ENCODE measurements at regions not wholly inside any gene's neighbourhood (a gene's known extent, or its start where the extent isn't known, plus 50 kb on each side); places are given as distances from the start of the nearest gene placed in this dataset.

- Histone ChIP-seq H3K27me3 (ENCODE audit: insufficient read depth, low read length, poor library complexity) (no peaks in the 10 kb centered on the region), H3K4me2 (ENCODE audit: insufficient read depth, low read length) (no peak overlapping the region), H3K4me3 (ENCODE audit: low read depth in 1 of 2, low read length in 2 of 2) (no peak overlapping the region), H3K36me3 (ENCODE audit: insufficient read depth, low read length) (no peaks in the 10 kb centered on the region), H3K4me1 (ENCODE audit: insufficient read depth, low read length) (no peaks in the 10 kb centered on the region), H4K20me1 (ENCODE audit: insufficient read depth, low read length) (no peaks in the 10 kb centered on the region), H3K79me2 (ENCODE audit: insufficient read depth, low read length) (no peaks in the 10 kb centered on the region), H3K27ac (ENCODE audit: low read length) (no peak overlapping the region), H3K9me3 (ENCODE audit: insufficient read depth, low read length, severe bottlenecking) (no peaks in the 10 kb centered on the region), H3K9ac (ENCODE audit: low read depth, low read length) (no peak overlapping the region), H2AFZ (ENCODE audit: low read depth, low read length) (no peak overlapping the region)
- ATAC-seq (ENCODE audit: insufficient read depth, low read depth), result no peak
- no peak for TF ChIP-seq CTCF (IDR thresholded peaks at IDR 0.05; ENCODE audit: borderline replicate concordance, extremely low read depth, low read length, poor library complexity, severe bottlenecking)
- no peak for TF ChIP-seq EZH2 (IDR thresholded peaks at IDR 0.05; ENCODE audit: borderline replicate concordance, low read depth, low read length, severe bottlenecking)
- no peak for DNase-seq
Measured at GRCh38 chr1:118437664-118438063, 252.6 kb upstream of the SPAG17 start.

- Histone ChIP-seq H3K4me3 (ENCODE audit: low read depth in 1 of 2, low read length in 2 of 2) (no peak overlapping the region), H3K9me3 (ENCODE audit: insufficient read depth, low read length, severe bottlenecking) (no peaks in the 10 kb centered on the region), H3K4me1 (ENCODE audit: insufficient read depth, low read length) (no peaks in the 10 kb centered on the region), H4K20me1 (ENCODE audit: insufficient read depth, low read length) (no peaks in the 10 kb centered on the region), H3K27me3 (ENCODE audit: insufficient read depth, low read length, poor library complexity) (no peaks in the 10 kb centered on the region), H3K79me2 (ENCODE audit: insufficient read depth, low read length) (no peaks in the 10 kb centered on the region), H3K9ac (ENCODE audit: low read depth, low read length) (no peak overlapping the region), H3K27ac (ENCODE audit: low read length) (no peak overlapping the region), H2AFZ (ENCODE audit: low read depth, low read length) (no peak overlapping the region), H3K4me2 (ENCODE audit: insufficient read depth, low read length) (no peak overlapping the region), H3K36me3 (ENCODE audit: insufficient read depth, low read length) (no peaks in the 10 kb centered on the region)
- ATAC-seq (ENCODE audit: insufficient read depth, low read depth), result no peak
- TF ChIP-seq EZH2 (IDR thresholded peaks at IDR 0.05; ENCODE audit: borderline replicate concordance, low read depth, low read length, severe bottlenecking) (no peak), CTCF (IDR thresholded peaks at IDR 0.05; ENCODE audit: borderline replicate concordance, extremely low read depth, low read length, poor library complexity, severe bottlenecking) (no peak)
- no peak for DNase-seq
Measured at GRCh38 chr1:118429856-118430255, 244.8 kb upstream of the SPAG17 start.

GRCh38 chr1:118421868-118422350 lies 236.9 kb upstream of the SPAG17 start:
- H3K4me1 ChIP-seq (ENCODE audit: insufficient read depth, low read length), result no peaks in the 10 kb centered on the region
- no peaks in the 10 kb centered on the region for H3K36me3 ChIP-seq (ENCODE audit: insufficient read depth, low read length)
- H3K79me2 ChIP-seq (ENCODE audit: insufficient read depth, low read length), result no peaks in the 10 kb centered on the region
- no peak overlapping the region for H2AFZ ChIP-seq (ENCODE audit: low read depth, low read length)
- no peak for ATAC-seq (ENCODE audit: insufficient read depth, low read depth)
- no peak for DNase-seq
- H3K27me3 ChIP-seq (ENCODE audit: insufficient read depth, low read length, poor library complexity), result no peaks in the 10 kb centered on the region
- H3K9ac ChIP-seq (ENCODE audit: low read depth, low read length), result no peak overlapping the region
- no peak overlapping the region for H3K27ac ChIP-seq (ENCODE audit: low read length)
- TF ChIP-seq CTCF (IDR thresholded peaks at IDR 0.05; ENCODE audit: borderline replicate concordance, extremely low read depth, low read length, poor library complexity, severe bottlenecking) (no peak), EZH2 (IDR thresholded peaks at IDR 0.05; ENCODE audit: borderline replicate concordance, low read depth, low read length, severe bottlenecking) (no peak)
- no peak overlapping the region for H3K4me3 ChIP-seq (ENCODE audit: low read depth in 1 of 2, low read length in 2 of 2)
- no peak overlapping the region for H3K4me2 ChIP-seq (ENCODE audit: insufficient read depth, low read length)
- H4K20me1 ChIP-seq (ENCODE audit: insufficient read depth, low read length), result no peaks in the 10 kb centered on the region
- H3K9me3 ChIP-seq (ENCODE audit: insufficient read depth, low read length, severe bottlenecking), result no peaks in the 10 kb centered on the region

GRCh38 chr1:118404024-118404423 lies 219.0 kb upstream of the SPAG17 start:
- H3K27me3 ChIP-seq (ENCODE audit: insufficient read depth, low read length, poor library complexity), result no peaks in the 10 kb centered on the region
- H3K27ac ChIP-seq (ENCODE audit: low read length), result no peak overlapping the region
- no peak overlapping the region for H3K4me2 ChIP-seq (ENCODE audit: insufficient read depth, low read length)
- no peaks in the 10 kb centered on the region for H3K36me3 ChIP-seq (ENCODE audit: insufficient read depth, low read length)
- ATAC-seq (ENCODE audit: insufficient read depth, low read depth) (no peak), DNase-seq (no peak)
- H3K79me2 ChIP-seq (ENCODE audit: insufficient read depth, low read length), result no peaks in the 10 kb centered on the region
- TF ChIP-seq EZH2 (IDR thresholded peaks at IDR 0.05; ENCODE audit: borderline replicate concordance, low read depth, low read length, severe bottlenecking) (no peak), CTCF (IDR thresholded peaks at IDR 0.05; ENCODE audit: borderline replicate concordance, extremely low read depth, low read length, poor library complexity, severe bottlenecking) (no peak)
- no peaks in the 10 kb centered on the region for H3K4me1 ChIP-seq (ENCODE audit: insufficient read depth, low read length)
- no peaks in the 10 kb centered on the region for H3K9me3 ChIP-seq (ENCODE audit: insufficient read depth, low read length, severe bottlenecking)
- no peaks in the 10 kb centered on the region for H4K20me1 ChIP-seq (ENCODE audit: insufficient read depth, low read length)
- no peak overlapping the region for H3K9ac ChIP-seq (ENCODE audit: low read depth, low read length)
- H3K4me3 ChIP-seq (ENCODE audit: low read depth in 1 of 2, low read length in 2 of 2), result no peak overlapping the region
- H2AFZ ChIP-seq (ENCODE audit: low read depth, low read length), result no peak overlapping the region

Data from DND-41 (cell line).